K562 (cell line): ENCODE measurements at regions not wholly inside any gene's neighbourhood (a gene's known extent, or its start where the extent isn't known, plus 50 kb on each side); places are given as distances from the start of the nearest gene placed in this dataset.

Experiments used
- ADNP ChIP-seq: fragments of 200-800 bp; sonication (Bioruptor generic); IDR thresholded peaks from 2 replicates; pipeline ENCODE4 v1.6.1; 2016; ENCODE audit warnings: missing genetic modification characterization, missing compliant biosample characterization
- ATF7 ChIP-seq: fragments of 450-650 bp; IDR thresholded peaks from 2 replicates; pipeline ENCODE4 v1.7.1; 2014; ENCODE audit warnings: mild to moderate bottlenecking, moderate library complexity
- BRF1 ChIP-seq: IDR thresholded peaks from 3 replicates; pipeline ENCODE4 v1.6.1; 2011; ENCODE audit warnings: borderline replicate concordance, mild to moderate bottlenecking; ENCODE audit not compliant: insufficient read length; ENCODE audit errors: extremely low read depth
- EGR1 ChIP-seq: fragments of 450-650 bp; conservative IDR thresholded peaks from 2 replicates; pipeline ENCODE4 v1.6.1; 2017; ENCODE audit warnings: mild to moderate bottlenecking
- EP300 ChIP-seq: IDR thresholded peaks from 2 replicates; pipeline ENCODE4 v1.6.1; 2012; ENCODE audit warnings: low read length, improper control_type of control experiment
- EP400 ChIP-seq: fragments of 450-650 bp; IDR thresholded peaks from 2 replicates; pipeline ENCODE4 v1.6.1; 2017; ENCODE audit warnings: antibody characterized with exemption, mild to moderate bottlenecking, moderate library complexity
- GATA2 ChIP-seq: sonication (generic); formaldehyde crosslinking; IDR thresholded peaks from 2 replicates; pipeline ENCODE4 v1.4.0; 2020; ENCODE audit warnings: mild to moderate bottlenecking, missing genetic modification reagents
- NCOA6 ChIP-seq: fragments of 450-650 bp; IDR thresholded peaks from 2 replicates; pipeline ENCODE4 v1.6.1; 2017; ENCODE audit warnings: mild to moderate bottlenecking
- NR2C2 ChIP-seq, 2 experiments: fragments of 200-800 bp in 1 of 2; sonication (Bioruptor generic) in 1 of 2; sonication (generic) in 1 of 2; formaldehyde crosslinking in 1 of 2; IDR thresholded peaks; 2 replicates each; pipeline versions ENCODE4 v1.6.1 to v1.8.0; 2016 to 2022; ENCODE audit warnings: mild to moderate bottlenecking in 1 of 2, missing compliant biosample characterization in 1 of 2, missing genetic modification characterization in 1 of 2, missing genetic modification reagents in 1 of 2
- NR3C1 ChIP-seq: sonication (generic); formaldehyde crosslinking; IDR thresholded peaks from 2 replicates; pipeline ENCODE4 v1.8.1; 2022; ENCODE audit warnings: missing genetic modification reagents
- PHB2 ChIP-seq: fragments of 450-650 bp; IDR thresholded peaks from 2 replicates; pipeline ENCODE4 v1.6.1; 2017; ENCODE audit warnings: low read depth
- RCOR1 ChIP-seq, 2 experiments: IDR thresholded peaks; 2 replicates each; pipeline ENCODE4 v1.6.1; 2012; ENCODE audit warnings: low read depth in 2 of 2, low read length in 2 of 2, borderline replicate concordance in 1 of 2, improper control_type of control experiment in 1 of 2
- SETDB1 ChIP-seq: IDR thresholded peaks from one replicate; pipeline ENCODE4 v1.6.1; 2012; ENCODE audit warnings: low read length, control low read depth, inconsistent platforms
- YBX1 ChIP-seq: fragments of 450-650 bp; IDR thresholded peaks from 2 replicates; pipeline ENCODE4 v1.7.1; 2016; ENCODE audit warnings: mild to moderate bottlenecking
- ZNF644 ChIP-seq: fragments of 200-800 bp; sonication (Bioruptor generic); IDR thresholded peaks from 2 replicates; pipeline ENCODE4 v1.6.1; 2016; ENCODE audit warnings: low read depth, missing genetic modification characterization, missing compliant biosample characterization
- TF ChIP-seq, protein P1 (sequence below), 2 experiments: fragments of 150-350 bp in 1 of 2; IDR thresholded peaks; 2 replicates each; pipeline ENCODE4 v1.6.1; 2012 to 2016; ENCODE audit warnings: low read depth in 2 of 2, low read length in 2 of 2, mild to moderate bottlenecking in 1 of 2, moderate library complexity in 1 of 2
- TF ChIP-seq, protein P2 (sequence below): fragments of 450-650 bp; conservative IDR thresholded peaks from 2 replicates; pipeline ENCODE4 v1.6.1; 2016; ENCODE audit warnings: missing genetic modification characterization, low read depth, mild to moderate bottlenecking, control low read depth, missing compliant biosample characterization

DNA sequence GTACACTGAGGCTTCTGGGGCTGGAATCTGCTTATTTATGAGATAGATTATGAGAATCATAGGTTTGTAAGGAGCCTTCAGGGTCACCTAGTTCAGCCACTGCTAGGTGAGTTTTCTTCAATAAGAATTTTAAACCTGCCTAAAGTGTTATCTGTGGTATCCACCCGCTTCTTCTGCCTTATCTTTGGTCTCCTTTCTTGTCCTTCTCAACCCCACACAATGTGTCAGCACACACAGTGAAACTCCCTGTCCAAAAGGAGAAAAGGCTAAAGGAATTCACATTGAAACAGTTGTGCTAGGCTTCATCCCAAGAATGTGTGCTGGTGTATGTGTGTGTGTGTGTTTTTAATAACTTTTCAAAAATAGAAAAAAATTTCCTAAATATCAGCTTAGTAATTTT is 259.3 kb upstream of the BTG1 start (continued):
- TF ChIP-seq, protein P1, sequence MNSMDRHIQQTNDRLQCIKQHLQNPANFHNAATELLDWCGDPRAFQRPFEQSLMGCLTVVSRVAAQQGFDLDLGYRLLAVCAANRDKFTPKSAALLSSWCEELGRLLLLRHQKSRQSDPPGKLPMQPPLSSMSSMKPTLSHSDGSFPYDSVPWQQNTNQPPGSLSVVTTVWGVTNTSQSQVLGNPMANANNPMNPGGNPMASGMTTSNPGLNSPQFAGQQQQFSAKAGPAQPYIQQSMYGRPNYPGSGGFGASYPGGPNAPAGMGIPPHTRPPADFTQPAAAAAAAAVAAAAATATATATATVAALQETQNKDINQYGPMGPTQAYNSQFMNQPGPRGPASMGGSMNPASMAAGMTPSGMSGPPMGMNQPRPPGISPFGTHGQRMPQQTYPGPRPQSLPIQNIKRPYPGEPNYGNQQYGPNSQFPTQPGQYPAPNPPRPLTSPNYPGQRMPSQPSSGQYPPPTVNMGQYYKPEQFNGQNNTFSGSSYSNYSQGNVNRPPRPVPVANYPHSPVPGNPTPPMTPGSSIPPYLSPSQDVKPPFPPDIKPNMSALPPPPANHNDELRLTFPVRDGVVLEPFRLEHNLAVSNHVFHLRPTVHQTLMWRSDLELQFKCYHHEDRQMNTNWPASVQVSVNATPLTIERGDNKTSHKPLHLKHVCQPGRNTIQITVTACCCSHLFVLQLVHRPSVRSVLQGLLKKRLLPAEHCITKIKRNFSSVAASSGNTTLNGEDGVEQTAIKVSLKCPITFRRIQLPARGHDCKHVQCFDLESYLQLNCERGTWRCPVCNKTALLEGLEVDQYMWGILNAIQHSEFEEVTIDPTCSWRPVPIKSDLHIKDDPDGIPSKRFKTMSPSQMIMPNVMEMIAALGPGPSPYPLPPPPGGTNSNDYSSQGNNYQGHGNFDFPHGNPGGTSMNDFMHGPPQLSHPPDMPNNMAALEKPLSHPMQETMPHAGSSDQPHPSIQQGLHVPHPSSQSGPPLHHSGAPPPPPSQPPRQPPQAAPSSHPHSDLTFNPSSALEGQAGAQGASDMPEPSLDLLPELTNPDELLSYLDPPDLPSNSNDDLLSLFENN (IDR thresholded peaks at IDR 0.05; ENCODE audit: low read depth in 2 of 2, low read length in 2 of 2): peak in 1 of 2 experiments; percentile 94; a peak in 2 of 4 replicates
- TF ChIP-seq YBX1 (no peak), ATF7 (no peak), BRF1 (no peak), RCOR1 (IDR thresholded peaks at IDR 0.05; ENCODE audit: borderline replicate concordance in 1 of 2, low read depth in 2 of 2, low read length in 2 of 2) (peak; percentile 34 to 89; a peak in 3 of 4 replicates), NR2C2 (CRISPR knock-in tag; IDR thresholded peaks at IDR 0.05) (no peak), NR2C2 (tag; IDR thresholded peaks at IDR 0.05) (peak; percentile 26; the same call in 1 of the 2 replicates), NCOA6 (no peak; the same call in 1 of the 2 replicates), PHB2 (peak; percentile 93), SETDB1 (no peak), EGR1 (peak; percentile 32; the same call in 1 of the 2 replicates), EP400 (0 out of 2 replicates have a peak, but pooled peaks have one; percentile 32), ADNP (tag) (no peak), EP300 (peak; percentile 97), ZNF644 (tag) (peak; percentile 51; the same call in 1 of the 2 replicates), NR3C1 (CRISPR knock-in tag) (no peak), GATA2 (CRISPR knock-in tag) (peak; percentile 91)
- TF ChIP-seq, protein P2, sequence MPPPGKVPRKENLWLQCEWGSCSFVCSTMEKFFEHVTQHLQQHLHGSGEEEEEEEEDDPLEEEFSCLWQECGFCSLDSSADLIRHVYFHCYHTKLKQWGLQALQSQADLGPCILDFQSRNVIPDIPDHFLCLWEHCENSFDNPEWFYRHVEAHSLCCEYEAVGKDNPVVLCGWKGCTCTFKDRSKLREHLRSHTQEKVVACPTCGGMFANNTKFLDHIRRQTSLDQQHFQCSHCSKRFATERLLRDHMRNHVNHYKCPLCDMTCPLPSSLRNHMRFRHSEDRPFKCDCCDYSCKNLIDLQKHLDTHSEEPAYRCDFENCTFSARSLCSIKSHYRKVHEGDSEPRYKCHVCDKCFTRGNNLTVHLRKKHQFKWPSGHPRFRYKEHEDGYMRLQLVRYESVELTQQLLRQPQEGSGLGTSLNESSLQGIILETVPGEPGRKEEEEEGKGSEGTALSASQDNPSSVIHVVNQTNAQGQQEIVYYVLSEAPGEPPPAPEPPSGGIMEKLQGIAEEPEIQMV (tag): 0 out of 2 replicates have a peak, but pooled peaks have one; percentile 24
